ENCODE measurements at regions not wholly inside any gene's neighbourhood (a gene's known extent, or its start where the extent isn't known, plus 50 kb on each side); places are given as distances from the start of the nearest gene placed in this dataset.

GRCh38 chr13:65265988-65266387, 1964.1 kb downstream of the PCDH9 start:
- CTCF ChIA-PET: no interaction called here
- no peaks in the 10 kb centered on the region for H3K27me3 Mint-ChIP-seq (ENCODE audit: low read depth)
- peaks cover 7% of the 10 kb centered on the region for H3K4me1 Mint-ChIP-seq
- ATAC-seq (no peak), DNase-seq (ENCODE audit: low spot score) (no peak)
- POLR2A ChIA-PET: no interaction called here
- H3K4me3 Mint-ChIP-seq: no peak overlapping the region
- no peaks in the 10 kb centered on the region for H3K36me3 Mint-ChIP-seq
- peaks cover 15% of the 10 kb centered on the region for H3K9me3 Mint-ChIP-seq
- H3K27ac Mint-ChIP-seq: no peak overlapping the region
- TF ChIP-seq SP1 (CRISPR knock-in tag; conservative IDR thresholded peaks at IDR 0.05) (no peak), ZNF512 (CRISPR knock-in tag; IDR thresholded peaks at IDR 0.05; ENCODE audit: borderline replicate concordance) (no peak), HMGA2 (CRISPR knock-in tag; IDR thresholded peaks at IDR 0.05) (peak; percentile 90), NFYB (CRISPR knock-in tag; conservative IDR thresholded peaks at IDR 0.05; ENCODE audit: low read depth) (no peak), SOX15 (CRISPR knock-in tag; IDR thresholded peaks at IDR 0.05) (no peak), ESRRA (CRISPR knock-in tag; IDR thresholded peaks at IDR 0.05; ENCODE audit: borderline replicate concordance) (no peak)

GRCh38 chr13:65264066-65264465, 1966.1 kb downstream of the PCDH9 start:
- ATAC-seq (no peak), DNase-seq (ENCODE audit: low spot score) (no peak)
- Mint-ChIP-seq H3K4me3 (no peak overlapping the region), H3K4me1 (peaks cover 7% of the 10 kb centered on the region), H3K27me3 (ENCODE audit: low read depth) (no peaks in the 10 kb centered on the region), H3K9me3 (peaks cover 13% of the 10 kb centered on the region), H3K27ac (no peak overlapping the region), H3K36me3 (no peaks in the 10 kb centered on the region)
- CTCF ChIA-PET: no interaction called here
- POLR2A ChIA-PET: no interaction called here
- no peak for TF ChIP-seq NFYB (CRISPR knock-in tag; conservative IDR thresholded peaks at IDR 0.05; ENCODE audit: low read depth)
- TF ChIP-seq ZNF232 (CRISPR knock-in tag; IDR thresholded peaks at IDR 0.05): no peak
- no peak for TF ChIP-seq ESRRA (CRISPR knock-in tag; IDR thresholded peaks at IDR 0.05; ENCODE audit: borderline replicate concordance)
- no peak for TF ChIP-seq ARID4B (CRISPR knock-in tag; IDR thresholded peaks at IDR 0.05; ENCODE audit: borderline replicate concordance)
- no peak for TF ChIP-seq NR3C1 (CRISPR knock-in tag; conservative IDR thresholded peaks at IDR 0.05; ENCODE audit: low read depth)
- TF ChIP-seq NFE2L1 (CRISPR knock-in tag; IDR thresholded peaks at IDR 0.05): no peak
- no peak for TF ChIP-seq CREM (CRISPR knock-in tag; IDR thresholded peaks at IDR 0.05)
- TF ChIP-seq NR1H2 (CRISPR knock-in tag; IDR thresholded peaks at IDR 0.05): no peak

GRCh38 chr13:65260946-65261891, 1968.9 kb downstream of the PCDH9 start:
- H3K4me3 Mint-ChIP-seq: no peak overlapping the region

More at GRCh38 chr13:65260946-65261891, 1968.9 kb downstream of the PCDH9 start:
- no peak for ATAC-seq
- Mint-ChIP-seq H3K4me1 (peaks cover 7% of the 10 kb centered on the region), H3K9me3 (peaks cover 13% of the 10 kb centered on the region), H3K27me3 (ENCODE audit: low read depth) (no peaks in the 10 kb centered on the region), H3K36me3 (no peaks in the 10 kb centered on the region), H3K27ac (0 out of 2 replicates have a peak overlapping the region, but pooled peaks have one; percentile 57)
- ChIA-PET POLR2A (no interaction called here), CTCF (no interaction called here)
- no peak for TF ChIP-seq ZNF317 (CRISPR knock-in tag; IDR thresholded peaks at IDR 0.05; ENCODE audit: borderline replicate concordance, low read depth)
- no peak for TF ChIP-seq GTF2I (CRISPR knock-in tag; conservative IDR thresholded peaks at IDR 0.05)
- TF ChIP-seq NFATC4 (CRISPR knock-in tag; IDR thresholded peaks at IDR 0.05): no peak
- TF ChIP-seq FOXP1 (CRISPR knock-in tag; IDR thresholded peaks at IDR 0.05; ENCODE audit: borderline replicate concordance): no peak
- no peak for TF ChIP-seq TEAD1 (CRISPR knock-in tag; IDR thresholded peaks at IDR 0.05)
- no peak for DNase-seq (ENCODE audit: low spot score)
